K562 (cell line): ENCODE measurements at regions not wholly inside any gene's neighbourhood (a gene's known extent, or its start where the extent isn't known, plus 50 kb on each side); places are given as distances from the start of the nearest gene placed in this dataset.

ENCODE experiments used
- ARNT ChIP-seq, 2 experiments: fragments of 450-650 bp; IDR thresholded peaks; 2 replicates each; pipeline ENCODE4 v1.6.1; 2016; ENCODE audit warnings: mild to moderate bottlenecking in 1 of 2
- BACH1 ChIP-seq: fragments of 200-800 bp; sonication (Bioruptor generic); IDR thresholded peaks from 2 replicates; pipeline ENCODE4 v1.6.1; 2016; ENCODE audit warnings: missing genetic modification characterization, missing compliant biosample characterization
- CHD1 ChIP-seq: fragments of 200-600 bp; sonication (generic); IDR thresholded peaks from one replicate; pipeline ENCODE4 v1.6.1; 2012; ENCODE audit warnings: mild to moderate bottlenecking, moderate library complexity, low read length, inconsistent platforms
- CREBBP ChIP-seq: IDR thresholded peaks from one replicate; pipeline ENCODE4 v1.6.1; 2012; ENCODE audit warnings: low read depth, mild to moderate bottlenecking, control low read depth, inconsistent platforms, low read length
- FOXK1 ChIP-seq: sonication (generic); formaldehyde crosslinking; IDR thresholded peaks from 2 replicates; pipeline ENCODE4 v1.8.0; 2022; ENCODE audit warnings: missing genetic modification reagents, mild to moderate bottlenecking, borderline replicate concordance
- KAT8 ChIP-seq: fragments of 450-650 bp; IDR thresholded peaks from 2 replicates; pipeline ENCODE4 v1.6.1; 2016; ENCODE audit warnings: low read depth, mild to moderate bottlenecking
- MECOM ChIP-seq: fragments of 250-450 bp; sonication (Bioruptor Pico); IDR thresholded peaks from 2 replicates; pipeline ENCODE4 v1.8.0; 2022; ENCODE audit warnings: inconsistent platforms
- NCOR1 ChIP-seq: fragments of 450-650 bp; IDR thresholded peaks from 2 replicates; pipeline ENCODE4 v1.6.1; 2016; ENCODE audit warnings: mild to moderate bottlenecking, moderate library complexity
- NONO ChIP-seq, 2 experiments: fragments of 200-400 bp in 1 of 2; fragments of 450-650 bp in 1 of 2; formaldehyde crosslinking in 1 of 2; IDR thresholded peaks; 2 replicates each; pipeline ENCODE4 v1.6.1; 2017; ENCODE audit warnings: low read depth in 2 of 2, mild to moderate bottlenecking in 2 of 2, moderate library complexity in 2 of 2, low read length in 1 of 2
- NR2C1 ChIP-seq, 2 experiments: fragments of 450-650 bp; IDR thresholded peaks; 2 replicates each; pipeline ENCODE4 v1.6.1; 2017; ENCODE audit warnings: mild to moderate bottlenecking in 2 of 2, antibody characterized with exemption in 1 of 2, inconsistent platforms in 1 of 2, missing compliant biosample characterization in 1 of 2, missing genetic modification characterization in 1 of 2
- PHF8 ChIP-seq: fragments of 200-600 bp; sonication (generic); IDR thresholded peaks from 2 replicates; pipeline ENCODE4 v1.6.1; 2012; ENCODE audit warnings: mixed run types, mild to moderate bottlenecking, inconsistent platforms, low read length, moderate library complexity, borderline replicate concordance
- RFX7 ChIP-seq: fragments of 250-450 bp; sonication (Bioruptor Pico); IDR thresholded peaks from 2 replicates; pipeline ENCODE4 v1.5.1; 2021; ENCODE audit warnings: mild to moderate bottlenecking
- SIX5 ChIP-seq, 2 experiments: IDR thresholded peaks; 2 replicates each; pipeline ENCODE4 v1.6.1; 2011; ENCODE audit warnings: low read length in 2 of 2, borderline replicate concordance in 1 of 2, low read depth in 1 of 2, mild to moderate bottlenecking in 1 of 2, moderate library complexity in 1 of 2; ENCODE audit not compliant: insufficient read depth in 1 of 2
- SMAD3 ChIP-seq: fragments of 450-650 bp; formaldehyde crosslinking; conservative IDR thresholded peaks from 2 replicates; pipeline ENCODE4 v1.4.0; 2020; ENCODE audit warnings: mild to moderate bottlenecking
- SMAD4 ChIP-seq: fragments of 250-450 bp; sonication (Bioruptor Pico); conservative IDR thresholded peaks from 2 replicates; pipeline ENCODE4 v1.8.0; 2021; ENCODE audit warnings: inconsistent platforms, mild to moderate bottlenecking, moderate library complexity
- TRIM24 ChIP-seq, 2 experiments: fragments of 450-650 bp; IDR thresholded peaks; 2 replicates each; pipeline ENCODE4 v1.6.1; 2016
- TSC22D4 ChIP-seq: fragments of 450-650 bp; IDR thresholded peaks from 2 replicates; pipeline ENCODE4 v1.6.1; 2016; ENCODE audit warnings: missing genetic modification characterization, missing biosample characterization, control low read depth
- ZNF644 ChIP-seq: fragments of 200-800 bp; sonication (Bioruptor generic); IDR thresholded peaks from 2 replicates; pipeline ENCODE4 v1.6.1; 2016; ENCODE audit warnings: low read depth, missing genetic modification characterization, missing compliant biosample characterization
- TF ChIP-seq, protein P1 (sequence below): sonication (generic); formaldehyde crosslinking; IDR thresholded peaks from 2 replicates; pipeline ENCODE4 v1.8.0; 2023; ENCODE audit warnings: mild to moderate bottlenecking, missing genetic modification reagents
- TF ChIP-seq, protein P2 (sequence below): fragments of 250-450 bp; sonication (Bioruptor Pico); IDR thresholded peaks from 2 replicates; pipeline ENCODE4 v1.4.0; 2020
- TF ChIP-seq, protein P3 (sequence below): fragments of 450-650 bp; formaldehyde crosslinking; IDR thresholded peaks from 2 replicates; pipeline ENCODE4 v1.4.0; 2020; ENCODE audit warnings: mild to moderate bottlenecking, moderate library complexity

DNA sequence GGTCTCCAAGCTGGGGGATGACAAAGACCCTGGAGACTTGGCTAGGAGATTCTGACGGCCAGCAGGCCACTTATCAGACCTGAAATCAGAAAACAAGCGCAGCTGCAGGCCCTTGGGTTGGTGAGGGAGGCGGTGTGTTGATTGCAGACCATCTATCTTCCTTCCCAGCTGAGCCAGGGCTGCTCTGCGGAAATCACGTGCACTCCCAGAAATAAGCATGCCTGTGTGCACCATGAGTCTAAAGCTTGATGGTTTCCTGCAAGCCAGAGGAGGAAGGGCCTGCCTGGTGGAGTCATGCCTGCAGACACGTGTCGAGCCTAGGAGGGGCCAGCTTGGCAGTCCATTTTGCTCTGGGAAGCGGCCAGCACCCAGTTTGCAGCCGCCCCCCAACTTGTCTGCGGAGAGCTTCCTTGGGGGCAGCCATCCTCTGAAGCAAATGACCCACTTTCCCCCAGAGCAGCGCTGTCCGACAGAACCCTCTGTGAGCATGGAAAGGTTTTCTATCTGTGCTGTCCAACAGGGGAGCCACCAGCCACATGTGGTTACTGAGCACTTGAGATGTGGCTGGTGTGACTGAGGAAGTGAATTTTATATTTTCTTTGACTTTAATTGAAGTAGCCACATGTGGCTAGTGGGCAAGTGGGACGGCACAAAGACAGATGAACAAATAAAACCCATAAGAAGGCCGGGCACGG is 175.7 kb upstream of the BCOR start (continued):
- TF ChIP-seq, protein P1, sequence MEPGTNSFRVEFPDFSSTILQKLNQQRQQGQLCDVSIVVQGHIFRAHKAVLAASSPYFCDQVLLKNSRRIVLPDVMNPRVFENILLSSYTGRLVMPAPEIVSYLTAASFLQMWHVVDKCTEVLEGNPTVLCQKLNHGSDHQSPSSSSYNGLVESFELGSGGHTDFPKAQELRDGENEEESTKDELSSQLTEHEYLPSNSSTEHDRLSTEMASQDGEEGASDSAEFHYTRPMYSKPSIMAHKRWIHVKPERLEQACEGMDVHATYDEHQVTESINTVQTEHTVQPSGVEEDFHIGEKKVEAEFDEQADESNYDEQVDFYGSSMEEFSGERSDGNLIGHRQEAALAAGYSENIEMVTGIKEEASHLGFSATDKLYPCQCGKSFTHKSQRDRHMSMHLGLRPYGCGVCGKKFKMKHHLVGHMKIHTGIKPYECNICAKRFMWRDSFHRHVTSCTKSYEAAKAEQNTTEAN (CRISPR knock-in tag), result no peak
- TF ChIP-seq TSC22D4 (tag) (no peak), NCOR1 (peak; percentile 77), NR2C1 (IDR thresholded peaks at IDR 0.05) (no peak), NR2C1 (tag; IDR thresholded peaks at IDR 0.05) (peak; percentile 38; the same call in 1 of the 2 replicates), SMAD4 (CRISPR knock-in tag) (peak; percentile 84; the same call in 1 of the 2 replicates), ARNT (IDR thresholded peaks at IDR 0.05) (no peak), TRIM24 (IDR thresholded peaks at IDR 0.05) (peak; percentile 52 to 78; a peak in 3 of 4 replicates), ZNF644 (tag) (peak; percentile 56), CHD1 (no peak), PHF8 (no peak), CREBBP (no peak), RFX7 (CRISPR knock-in tag) (no peak), SMAD3 (CRISPR knock-in tag) (no peak), SIX5 (IDR thresholded peaks at IDR 0.05; ENCODE audit: borderline replicate concordance in 1 of 2, insufficient read depth in 1 of 2, low read depth in 1 of 2, low read length in 2 of 2) (no peak), MECOM (CRISPR knock-in tag) (no peak), FOXK1 (CRISPR knock-in tag) (no peak), KAT8 (no peak), BACH1 (tag) (no peak), NONO (IDR thresholded peaks at IDR 0.05; ENCODE audit: low read depth in 2 of 2, low read length in 1 of 2) (no peak)
- TF ChIP-seq, protein P2, sequence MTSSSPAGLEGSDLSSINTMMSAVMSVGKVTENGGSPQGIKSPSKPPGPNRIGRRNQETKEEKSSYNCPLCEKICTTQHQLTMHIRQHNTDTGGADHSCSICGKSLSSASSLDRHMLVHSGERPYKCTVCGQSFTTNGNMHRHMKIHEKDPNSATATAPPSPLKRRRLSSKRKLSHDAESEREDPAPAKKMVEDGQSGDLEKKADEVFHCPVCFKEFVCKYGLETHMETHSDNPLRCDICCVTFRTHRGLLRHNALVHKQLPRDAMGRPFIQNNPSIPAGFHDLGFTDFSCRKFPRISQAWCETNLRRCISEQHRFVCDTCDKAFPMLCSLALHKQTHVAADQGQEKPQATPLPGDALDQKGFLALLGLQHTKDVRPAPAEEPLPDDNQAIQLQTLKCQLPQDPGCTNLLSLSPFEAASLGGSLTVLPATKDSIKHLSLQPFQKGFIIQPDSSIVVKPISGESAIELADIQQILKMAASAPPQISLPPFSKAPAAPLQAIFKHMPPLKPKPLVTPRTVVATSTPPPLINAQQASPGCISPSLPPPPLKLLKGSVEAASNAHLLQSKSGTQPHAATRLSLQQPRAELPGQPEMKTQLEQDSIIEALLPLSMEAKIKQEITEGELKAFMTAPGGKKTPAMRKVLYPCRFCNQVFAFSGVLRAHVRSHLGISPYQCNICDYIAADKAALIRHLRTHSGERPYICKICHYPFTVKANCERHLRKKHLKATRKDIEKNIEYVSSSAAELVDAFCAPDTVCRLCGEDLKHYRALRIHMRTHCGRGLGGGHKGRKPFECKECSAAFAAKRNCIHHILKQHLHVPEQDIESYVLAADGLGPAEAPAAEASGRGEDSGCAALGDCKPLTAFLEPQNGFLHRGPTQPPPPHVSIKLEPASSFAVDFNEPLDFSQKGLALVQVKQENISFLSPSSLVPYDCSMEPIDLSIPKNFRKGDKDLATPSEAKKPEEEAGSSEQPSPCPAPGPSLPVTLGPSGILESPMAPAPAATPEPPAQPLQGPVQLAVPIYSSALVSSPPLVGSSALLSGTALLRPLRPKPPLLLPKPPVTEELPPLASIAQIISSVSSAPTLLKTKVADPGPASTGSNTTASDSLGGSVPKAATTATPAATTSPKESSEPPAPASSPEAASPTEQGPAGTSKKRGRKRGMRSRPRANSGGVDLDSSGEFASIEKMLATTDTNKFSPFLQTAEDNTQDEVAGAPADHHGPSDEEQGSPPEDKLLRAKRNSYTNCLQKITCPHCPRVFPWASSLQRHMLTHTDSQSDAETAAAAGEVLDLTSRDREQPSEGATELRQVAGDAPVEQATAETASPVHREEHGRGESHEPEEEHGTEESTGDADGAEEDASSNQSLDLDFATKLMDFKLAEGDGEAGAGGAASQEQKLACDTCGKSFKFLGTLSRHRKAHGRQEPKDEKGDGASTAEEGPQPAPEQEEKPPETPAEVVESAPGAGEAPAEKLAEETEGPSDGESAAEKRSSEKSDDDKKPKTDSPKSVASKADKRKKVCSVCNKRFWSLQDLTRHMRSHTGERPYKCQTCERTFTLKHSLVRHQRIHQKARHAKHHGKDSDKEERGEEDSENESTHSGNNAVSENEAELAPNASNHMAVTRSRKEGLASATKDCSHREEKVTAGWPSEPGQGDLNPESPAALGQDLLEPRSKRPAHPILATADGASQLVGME (CRISPR knock-in tag), result no peak
- TF ChIP-seq, protein P3, sequence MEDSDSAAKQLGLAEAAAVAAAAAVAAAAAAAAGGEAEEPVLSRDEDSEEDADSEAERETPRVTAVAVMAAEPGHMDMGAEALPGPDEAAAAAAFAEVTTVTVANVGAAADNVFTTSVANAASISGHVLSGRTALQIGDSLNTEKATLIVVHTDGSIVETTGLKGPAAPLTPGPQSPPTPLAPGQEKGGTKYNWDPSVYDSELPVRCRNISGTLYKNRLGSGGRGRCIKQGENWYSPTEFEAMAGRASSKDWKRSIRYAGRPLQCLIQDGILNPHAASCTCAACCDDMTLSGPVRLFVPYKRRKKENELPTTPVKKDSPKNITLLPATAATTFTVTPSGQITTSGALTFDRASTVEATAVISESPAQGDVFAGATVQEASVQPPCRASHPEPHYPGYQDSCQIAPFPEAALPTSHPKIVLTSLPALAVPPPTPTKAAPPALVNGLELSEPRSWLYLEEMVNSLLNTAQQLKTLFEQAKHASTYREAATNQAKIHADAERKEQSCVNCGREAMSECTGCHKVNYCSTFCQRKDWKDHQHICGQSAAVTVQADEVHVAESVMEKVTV (CRISPR knock-in tag), result no peak
